H1 (cell line): ENCODE measurements at regions not wholly inside any gene's neighbourhood (a gene's known extent, or its start where the extent isn't known, plus 50 kb on each side); places are given as distances from the start of the nearest gene placed in this dataset.
"Not testable (repeated sequence)": the region's sequence is repeated elsewhere in the genome, so short reads cannot be mapped to it uniquely, and the experiment has no call there.

Experiments used
- CTCF ChIA-PET: fragments of 300-600 bp; sonication (Branson Sonifier 250); formaldehyde crosslinking; loops from one replicate; lab custom pipeline; 2021; ENCODE audit not compliant: partially characterized antibody; lab: Charles Lee
- POLR2A ChIA-PET: fragments of 300-600 bp; sonication (Branson Sonifier 250); formaldehyde crosslinking; loops from one replicate; lab custom pipeline; 2021; ENCODE audit warnings: inconsistent platforms; ENCODE audit not compliant: partially characterized antibody; lab: Charles Lee
- DNase-seq, 2 experiments: peaks; one replicate each; pipeline versions ENCODE4 v3.0.0 to v3.0.0-alpha.2; 2010 to 2022; ENCODE audit warnings: low spot score in 2 of 2, low read depth in 1 of 2, mixed read lengths in 1 of 2
- FAIRE-seq: peaks from 2 replicates; lab custom pipeline; 2011; peaks lifted over from hg19 to GRCh38; lab: Jason Lieb, UNC
- H2AFZ ChIP-seq: 2 replicates; pipeline ENCODE4 v1.8.1; 2012; ENCODE audit warnings: low read length, inconsistent platforms
- H2AK5ac ChIP-seq: 2 replicates; pipeline ENCODE4 v1.6.1; 2013; ENCODE audit warnings: low read depth, low read length
- H2BK120ac ChIP-seq: replicated peaks from 2 replicates; pipeline ENCODE3; 2013; ENCODE audit warnings: low read depth, low read length, inconsistent platforms
- H2BK12ac ChIP-seq: 2 replicates; pipeline ENCODE4 v1.6.1; 2013; ENCODE audit warnings: low read depth, low read length
- H2BK15ac ChIP-seq: 2 replicates; pipeline ENCODE4 v1.6.1; 2013; ENCODE audit warnings: low read length
- H2BK20ac ChIP-seq: 2 replicates; pipeline ENCODE4 v1.6.1; 2013; ENCODE audit warnings: low read length
- H2BK5ac ChIP-seq: 2 replicates; pipeline ENCODE4 v1.6.1; 2013; ENCODE audit warnings: low read depth, low read length
- H3K14ac ChIP-seq: 2 replicates; pipeline ENCODE4 v1.6.1; 2013; ENCODE audit warnings: inconsistent platforms; ENCODE audit not compliant: insufficient read length
- H3K18ac ChIP-seq: 2 replicates; pipeline ENCODE4 v1.6.1; 2013; ENCODE audit warnings: low read length; ENCODE audit errors: extremely low read depth
- H3K23ac ChIP-seq: 2 replicates; pipeline ENCODE4 v1.6.1; 2013; ENCODE audit warnings: inconsistent platforms; ENCODE audit not compliant: insufficient read length
- H3K23me2 ChIP-seq: 2 replicates; pipeline ENCODE4 v1.6.1; 2013; ENCODE audit warnings: low read depth, low read length
- H3K27ac ChIP-seq: 2 replicates; pipeline ENCODE4 v1.6.1; 2011; ENCODE audit warnings: low read depth, low read length, inconsistent platforms
- H3K27me3 ChIP-seq, 4 experiments: replicated peaks in 1 of 4; 1 replicate in 1 of 4; 2 replicates in 3 of 4; pipeline versions ENCODE4 v1.6.1 to v1.8.1; 2011 to 2013; ENCODE audit warnings: low read length in 3 of 4, mild to moderate bottlenecking in 3 of 4, inconsistent platforms in 2 of 4, mixed read lengths in 2 of 4, moderate library complexity in 1 of 4; ENCODE audit not compliant: control insufficient read depth in 3 of 4, insufficient read depth in 3 of 4; ENCODE audit errors: extremely low read depth in 1 of 4
- H3K36me3 ChIP-seq, 4 experiments: 2 replicates each; pipeline versions ENCODE4 v1.6.1 to v1.8.1; 2011 to 2013; ENCODE audit warnings: mild to moderate bottlenecking in 4 of 4, low read length in 3 of 4, moderate library complexity in 2 of 4, control low read depth in 1 of 4, inconsistent platforms in 1 of 4; ENCODE audit not compliant: insufficient read depth in 4 of 4, control insufficient read depth in 2 of 4
- H3K4ac ChIP-seq: replicated peaks from 2 replicates; pipeline ENCODE3; 2013; ENCODE audit warnings: low read length, low read depth, mixed read lengths, inconsistent platforms; ENCODE audit not compliant: insufficient read length
- H3K4me1 ChIP-seq, 4 experiments: replicated peaks in 1 of 4; 1 replicate in 1 of 4; 2 replicates in 3 of 4; pipeline versions ENCODE4 v1.6.1 to v1.8.1; 2011 to 2013; ENCODE audit warnings: low read length in 3 of 4, inconsistent platforms in 2 of 4, mixed read lengths in 1 of 4; ENCODE audit not compliant: insufficient read depth in 4 of 4, control insufficient read depth in 3 of 4
- H3K4me2 ChIP-seq, 2 experiments: 2 replicates each; pipeline versions ENCODE4 v1.6.1 to v1.8.1; 2011 to 2013; ENCODE audit warnings: low read depth in 2 of 2, low read length in 2 of 2, control low read depth in 1 of 2, inconsistent platforms in 1 of 2, mild to moderate bottlenecking in 1 of 2; ENCODE audit not compliant: insufficient read depth in 1 of 2
- H3K4me3 ChIP-seq, 4 experiments: fragments of 200-600, 300-600 bp in 1 of 4; sonication (generic), shearing (Covaris generic), sonication (Bioruptor Twin) in 1 of 4; 2 replicates each; pipeline versions ENCODE4 v1.5.1 to v1.8.1; 2011 to 2016; ENCODE audit warnings: low read length in 4 of 4, low read depth in 3 of 4, control low read depth in 2 of 4, inconsistent platforms in 2 of 4, mild to moderate bottlenecking in 2 of 4, mixed read lengths in 1 of 4, moderate library complexity in 1 of 4; ENCODE audit not compliant: insufficient read depth in 2 of 4; ENCODE audit errors: extremely low read depth in 1 of 4
- H3K56ac ChIP-seq: replicated peaks from 2 replicates; pipeline ENCODE3; 2013; ENCODE audit warnings: low read depth, mild to moderate bottlenecking, mixed read lengths, low read length, inconsistent platforms; ENCODE audit not compliant: insufficient read length
- H3K79me1 ChIP-seq: 2 replicates; pipeline ENCODE4 v1.6.1; 2013; ENCODE audit warnings: low read depth, low read length, control low read depth
- H3K79me2 ChIP-seq, 2 experiments: 2 replicates each; pipeline versions ENCODE4 v1.6.1 to v1.8.1; 2012 to 2013; ENCODE audit warnings: low read length in 2 of 2, mild to moderate bottlenecking in 2 of 2, inconsistent platforms in 1 of 2; ENCODE audit not compliant: insufficient read depth in 2 of 2, control insufficient read depth in 1 of 2
- H3K9ac ChIP-seq, 4 experiments: replicated peaks in 1 of 4; 1 replicate in 1 of 4; 2 replicates in 3 of 4; pipeline versions ENCODE4 v1.6.1 to v1.8.1; 2011 to 2013; ENCODE audit warnings: low read depth in 3 of 4, low read length in 3 of 4, control low read depth in 2 of 4, mild to moderate bottlenecking in 2 of 4, moderate library complexity in 2 of 4, inconsistent platforms in 1 of 4; ENCODE audit errors: extremely low read depth in 1 of 4
- H3K9me3 ChIP-seq, 2 experiments: 2 replicates each; pipeline versions ENCODE4 v1.6.1 to v1.8.1; 2012 to 2013; ENCODE audit warnings: mild to moderate bottlenecking in 2 of 2, moderate library complexity in 2 of 2, control low read depth in 1 of 2, inconsistent platforms in 1 of 2, low read depth in 1 of 2, low read length in 1 of 2, mixed read lengths in 1 of 2; ENCODE audit not compliant: insufficient read depth in 2 of 2
- H4K20me1 ChIP-seq, 2 experiments: replicated peaks in 1 of 2; 2 replicates each; pipeline versions ENCODE3 to v1.8.1; 2011 to 2013; ENCODE audit warnings: inconsistent platforms in 2 of 2, low read length in 2 of 2, mild to moderate bottlenecking in 1 of 2; ENCODE audit not compliant: insufficient read depth in 2 of 2, control insufficient read depth in 1 of 2
- H4K5ac ChIP-seq: 2 replicates; pipeline ENCODE4 v1.6.1; 2013; ENCODE audit warnings: low read length, low read depth, mixed read lengths, inconsistent platforms; ENCODE audit not compliant: insufficient read length
- H4K8ac ChIP-seq: 2 replicates; pipeline ENCODE4 v1.8.0; 2013; ENCODE audit warnings: mild to moderate bottlenecking, moderate library complexity, low read length, inconsistent platforms; ENCODE audit not compliant: insufficient read depth; ENCODE audit errors: extremely low read depth
- H4K91ac ChIP-seq: replicated peaks from 2 replicates; pipeline ENCODE3; 2013; ENCODE audit warnings: low read length, mixed read lengths, inconsistent platforms; ENCODE audit not compliant: insufficient read length
- WGBS, 2 experiments: shearing (Covaris generic) in 1 of 2; methylation state at CpG; one replicate each; pipeline versions ENCODE4 v1.1.6 to v1.1.7; 2013 to 2015; ENCODE audit warnings: low lambda C conversion rate in 2 of 2, mixed read lengths in 2 of 2, inconsistent platforms in 1 of 2, low coverage in 1 of 2, missing lambda C conversion rate in 1 of 2; ENCODE audit not compliant: insufficient replicate concordance in 2 of 2, insufficient coverage in 1 of 2, insufficient read length in 1 of 2; ENCODE audit errors: extremely low coverage in 1 of 2, missing lambda C conversion rate in 1 of 2; 5-methylcytosine and 5-hydroxymethylcytosine counted together

DNA sequence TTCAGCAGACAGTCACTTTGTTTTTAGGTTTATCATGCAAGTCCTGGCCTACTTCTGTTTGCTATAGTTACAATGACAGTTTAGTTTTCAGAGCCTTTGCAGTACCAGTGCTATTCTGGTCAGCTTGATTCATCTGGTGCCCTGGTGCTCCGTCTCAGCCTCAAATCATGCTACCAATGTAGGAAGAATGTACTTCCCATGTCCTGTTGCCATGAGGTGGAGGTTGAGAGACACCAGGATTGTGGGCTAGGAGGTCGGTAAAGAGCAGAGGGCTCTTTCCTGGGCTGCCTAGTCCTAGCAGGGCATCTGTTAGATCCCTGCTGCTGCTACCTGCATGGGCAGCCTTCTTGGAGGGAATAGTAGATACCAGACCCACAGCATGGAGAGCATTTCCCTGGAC is 91.4 kb upstream of the DPY19L1 start:
- H3K4me3 ChIP-seq, H3K18ac ChIP-seq, CTCF ChIA-PET, H2BK20ac ChIP-seq, H2BK12ac ChIP-seq, H3K23ac ChIP-seq, H3K9me3 ChIP-seq, H3K23me2 ChIP-seq, H2BK15ac ChIP-seq, H2BK5ac ChIP-seq, H4K8ac ChIP-seq, H3K4me2 ChIP-seq, H3K79me2 ChIP-seq, H4K5ac ChIP-seq, H3K79me1 ChIP-seq, DNase-seq, H3K36me3 ChIP-seq, FAIRE-seq, H3K4me1 ChIP-seq, POLR2A ChIA-PET, H3K56ac ChIP-seq, H3K14ac ChIP-seq, H2AK5ac ChIP-seq, H3K4ac ChIP-seq, H2AFZ ChIP-seq, H3K9ac ChIP-seq, H4K91ac ChIP-seq, H2BK120ac ChIP-seq, H3K27me3 ChIP-seq, H4K20me1 ChIP-seq, H3K27ac ChIP-seq: not testable (repeated sequence)
- WGBS, 2 experiments, result 93% methylated on average over 2 of the region's 2 CpGs; no CpG with 5 or more reads in 1 of the 2 experiments
